ENCODE measurements at regions not wholly inside any gene's neighbourhood (a gene's known extent, or its start where the extent isn't known, plus 50 kb on each side); places are given as distances from the start of the nearest gene placed in this dataset.

- no peak for TF ChIP-seq CTCF (IDR thresholded peaks at IDR 0.05; ENCODE audit: insufficient read depth, low read depth, low read length, missing control alignments)
- H3K4me3 ChIP-seq (ENCODE audit: low read length), result no peak overlapping the region
- no peak for DNase-seq (ENCODE audit: low read depth)
Measured at GRCh38 chr9:135017899-135018298, 69.6 kb upstream of the OLFM1 start.

- H3K4me3 ChIP-seq (ENCODE audit: low read length), result no peak overlapping the region
- TF ChIP-seq CTCF (IDR thresholded peaks at IDR 0.05; ENCODE audit: insufficient read depth, low read depth, low read length, missing control alignments), result no peak
- no peak for DNase-seq (ENCODE audit: low read depth)
Measured at GRCh38 chr9:135018306-135018915, 69.1 kb upstream of the OLFM1 start.

- TF ChIP-seq CTCF (IDR thresholded peaks at IDR 0.05; ENCODE audit: insufficient read depth, low read depth, low read length, missing control alignments), result no peak
- no peak for DNase-seq (ENCODE audit: low read depth)
- no peak overlapping the region for H3K4me3 ChIP-seq (ENCODE audit: low read length)
Measured at GRCh38 chr9:135019224-135019623, 68.2 kb upstream of the OLFM1 start.

- no peak for DNase-seq (ENCODE audit: low read depth)
- TF ChIP-seq CTCF (IDR thresholded peaks at IDR 0.05; ENCODE audit: insufficient read depth, low read depth, low read length, missing control alignments), result no peak
- no peak overlapping the region for H3K4me3 ChIP-seq (ENCODE audit: low read length)
Measured at GRCh38 chr9:135020481-135021392, 66.7 kb upstream of the OLFM1 start.

- no peak for TF ChIP-seq CTCF (IDR thresholded peaks at IDR 0.05; ENCODE audit: insufficient read depth, low read depth, low read length, missing control alignments)
- DNase-seq (ENCODE audit: low read depth), result no peak
Measured at GRCh38 chr9:135021393-135021789, 66.1 kb upstream of the OLFM1 start.

GRCh38 chr9:135022191-135022870, 65.1 kb upstream of the OLFM1 start:
- no peak overlapping the region for H3K4me3 ChIP-seq (ENCODE audit: low read length)
- no peak for DNase-seq (ENCODE audit: low read depth)
- no peak for TF ChIP-seq CTCF (IDR thresholded peaks at IDR 0.05; ENCODE audit: insufficient read depth, low read depth, low read length, missing control alignments)

More at GRCh38 chr9:135021393-135021789, 66.1 kb upstream of the OLFM1 start:
- no peak overlapping the region for H3K4me3 ChIP-seq (ENCODE audit: low read length)
